Hepatocyte (in vitro differentiated cells): ENCODE measurements at regions not wholly inside any gene's neighbourhood (a gene's known extent, or its start where the extent isn't known, plus 50 kb on each side); places are given as distances from the start of the nearest gene placed in this dataset.

Source experiments
- DNase-seq: peaks from one replicate; pipeline ENCODE4 v3.0.0-alpha.2; 2016; ENCODE audit warnings: low spot score
- H2AFZ ChIP-seq: fragments of 200-600 bp; sonication (generic); 2 replicates; pipeline ENCODE4 v1.6.0; 2016; ENCODE audit warnings: antibody characterized with exemption, mild to moderate bottlenecking
- H3K27ac ChIP-seq: fragments of 200-600 bp; sonication (generic); 2 replicates; pipeline ENCODE4 v1.5.1; 2016; ENCODE audit warnings: mild to moderate bottlenecking
- H3K27me3 ChIP-seq: fragments of 200-600 bp; sonication (generic); 2 replicates; pipeline ENCODE4 v1.6.1; 2016
- H3K36me3 ChIP-seq: fragments of 200-600 bp; sonication (generic); replicated peaks from 2 replicates; pipeline ENCODE4 v1.5.1; 2016; ENCODE audit warnings: low read depth; ENCODE audit not compliant: insufficient read depth
- H3K4me1 ChIP-seq: fragments of 200-600 bp; sonication (generic); 2 replicates; pipeline ENCODE4 v1.5.1; 2016; ENCODE audit warnings: mild to moderate bottlenecking, moderate library complexity; ENCODE audit not compliant: insufficient read depth
- H3K4me2 ChIP-seq: fragments of 200-600 bp; sonication (generic); 2 replicates; pipeline ENCODE4 v1.6.0; 2016
- H3K4me3 ChIP-seq: fragments of 200-600 bp; sonication (generic); 2 replicates; pipeline ENCODE4 v1.5.1; 2016; ENCODE audit warnings: mild to moderate bottlenecking
- H3K79me2 ChIP-seq: fragments of 200-600 bp; sonication (generic); 2 replicates; pipeline ENCODE4 v1.6.0; 2017; ENCODE audit warnings: mild to moderate bottlenecking
- H3K9me2 ChIP-seq: fragments of 200-600 bp; sonication (generic); replicated peaks from 2 replicates; pipeline ENCODE4 v1.6.0; 2017; ENCODE audit warnings: mild to moderate bottlenecking; ENCODE audit not compliant: insufficient read depth
- H3K9me3 ChIP-seq: fragments of 200-600 bp; sonication (generic); 2 replicates; pipeline ENCODE4 v1.5.1; 2016; ENCODE audit warnings: low read depth, mild to moderate bottlenecking
- H4K20me1 ChIP-seq: fragments of 200-600 bp; sonication (generic); 2 replicates; pipeline ENCODE4 v1.6.0; 2016; ENCODE audit warnings: mild to moderate bottlenecking; ENCODE audit not compliant: insufficient read depth, poor library complexity, severe bottlenecking
- CTCF ChIP-seq: fragments of 200-600 bp; sonication (generic); IDR thresholded peaks from 2 replicates; pipeline ENCODE4 v1.5.1; 2016; ENCODE audit warnings: antibody characterized with exemption, mild to moderate bottlenecking; ENCODE audit not compliant: poor library complexity
- EZH2 ChIP-seq: fragments of 200-600 bp; sonication (generic); IDR thresholded peaks from 2 replicates; pipeline ENCODE4 v1.6.1; 2016; ENCODE audit warnings: antibody characterized with exemption, mild to moderate bottlenecking, borderline replicate concordance
- EZH2phosphoT487 ChIP-seq: fragments of 200-600 bp; sonication (generic); IDR thresholded peaks from one replicate; pipeline ENCODE4 v1.6.1; 2018; ENCODE audit warnings: antibody characterized with exemption, mild to moderate bottlenecking, low read depth, moderate library complexity; ENCODE audit not compliant: unreplicated experiment, severe bottlenecking
- WGBS: methylation state at CpG from one replicate; pipeline ENCODE4 v1.1.6; 2016; ENCODE audit warnings: low lambda C conversion rate; ENCODE audit errors: missing lambda C conversion rate; 5-methylcytosine and 5-hydroxymethylcytosine counted together

DNA sequence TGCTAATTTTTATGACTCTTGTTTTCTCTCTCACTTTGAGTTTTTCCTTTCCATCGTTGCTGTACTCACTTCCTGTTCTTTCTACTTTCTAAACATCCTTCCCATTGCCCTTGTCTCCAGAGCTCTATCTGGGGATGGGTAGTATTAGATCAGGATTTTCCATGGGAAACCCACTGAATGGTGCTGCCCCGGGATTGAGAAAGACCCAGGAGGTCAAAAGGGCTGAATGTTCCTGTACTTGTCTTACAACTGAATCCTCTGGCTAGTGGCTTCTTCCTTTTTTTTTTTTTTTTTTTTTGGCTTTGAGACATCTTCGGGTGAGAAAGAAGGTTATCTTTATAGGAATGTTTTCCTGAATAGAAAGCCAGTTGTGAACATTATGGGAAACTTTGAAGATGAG is 364.8 kb upstream of the SLC14A2 start:
- Histone ChIP-seq H3K36me3 (no peaks in the 10 kb centered on the region), H3K4me2 (no peak overlapping the region), H3K9me2 (no peaks in the 10 kb centered on the region), H4K20me1 (no peaks in the 10 kb centered on the region), H3K79me2 (no peaks in the 10 kb centered on the region), H3K9me3 (no peaks in the 10 kb centered on the region), H3K27ac (peak overlapping the region; percentile 53), H3K4me1 (peaks cover 25% of the 10 kb centered on the region), H3K27me3 (no peaks in the 10 kb centered on the region), H3K4me3 (no peak overlapping the region), H2AFZ (no peak overlapping the region)
- no peak for DNase-seq
- TF ChIP-seq CTCF (no peak), EZH2 (no peak), EZH2phosphoT487 (no peak)
- WGBS = 50% methylated on average over 3 of the region's 3 CpGs

GRCh38 chr18:45251236-45251635 is 364.0 kb upstream of the SLC14A2 start:
- TF ChIP-seq EZH2 (no peak), CTCF (no peak), EZH2phosphoT487 (no peak)
- Histone ChIP-seq H3K27ac (no peak overlapping the region), H3K36me3 (no peaks in the 10 kb centered on the region), H3K27me3 (no peaks in the 10 kb centered on the region), H3K9me2 (no peaks in the 10 kb centered on the region), H4K20me1 (no peaks in the 10 kb centered on the region), H3K79me2 (no peaks in the 10 kb centered on the region), H3K4me1 (peaks cover 32% of the 10 kb centered on the region), H3K9me3 (no peaks in the 10 kb centered on the region), H3K4me2 (no peak overlapping the region), H3K4me3 (no peak overlapping the region), H2AFZ (no peak overlapping the region)
- 92% methylated on average over 4 of the region's 4 CpGs for WGBS
- DNase-seq = no peak

DNA sequence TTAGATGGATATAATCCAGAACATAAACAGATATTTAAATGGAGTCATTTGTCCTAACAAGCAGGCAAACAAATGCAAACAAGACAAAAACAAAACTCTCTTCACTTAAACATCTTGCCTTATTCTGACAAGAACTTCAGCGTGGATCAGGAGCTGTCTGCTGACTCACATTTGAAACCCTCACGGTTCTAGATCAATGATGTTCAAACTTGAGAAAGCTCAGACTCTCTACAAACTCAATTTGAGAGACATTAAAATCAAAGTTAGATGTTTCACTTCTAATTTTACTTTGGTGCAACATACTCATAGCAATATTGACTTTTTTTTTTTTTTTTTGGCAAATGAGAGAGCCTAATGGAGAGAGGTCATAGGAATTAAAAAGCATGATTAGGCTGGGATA is 362.8 kb upstream of the SLC14A2 start:
- WGBS = 94% methylated on average over 2 of the region's 2 CpGs
- H3K79me2 ChIP-seq = no peaks in the 10 kb centered on the region
- H3K4me2 ChIP-seq = no peak overlapping the region
- H3K27me3 ChIP-seq = no peaks in the 10 kb centered on the region
- H3K9me2 ChIP-seq = no peaks in the 10 kb centered on the region
- no peak for DNase-seq
- no peaks in the 10 kb centered on the region for H3K36me3 ChIP-seq
- H2AFZ ChIP-seq = no peak overlapping the region
- no peak for TF ChIP-seq EZH2
- TF ChIP-seq CTCF = no peak
- TF ChIP-seq EZH2phosphoT487 = no peak
- peaks cover 32% of the 10 kb centered on the region for H3K4me1 ChIP-seq
- no peak overlapping the region for H3K4me3 ChIP-seq
- no peaks in the 10 kb centered on the region for H3K9me3 ChIP-seq
- no peak overlapping the region for H3K27ac ChIP-seq
- no peaks in the 10 kb centered on the region for H4K20me1 ChIP-seq

DNA sequence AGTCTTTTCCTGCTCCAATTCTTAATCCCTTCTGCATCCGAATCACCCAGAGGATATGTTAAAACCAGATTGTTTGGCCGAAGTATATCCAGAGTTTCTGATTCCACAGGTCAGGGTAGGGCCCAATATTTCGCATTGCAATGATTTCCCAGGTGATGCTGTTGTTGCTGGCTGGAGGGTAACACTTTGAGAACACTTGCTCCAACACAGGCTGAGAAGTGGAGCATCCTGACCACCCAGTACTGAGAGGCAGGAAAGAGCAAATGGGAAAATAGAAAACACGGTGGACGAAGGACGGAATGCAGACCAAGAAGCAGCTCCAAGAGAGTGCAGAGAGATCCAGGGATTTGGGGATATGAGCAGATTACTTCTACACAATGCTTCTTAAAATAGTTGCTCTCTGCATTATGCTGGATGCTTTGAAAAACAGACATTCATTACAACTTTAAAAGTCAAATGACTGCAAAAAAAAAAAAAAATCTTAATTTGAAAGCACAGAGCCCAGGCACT is 362.2 kb upstream of the SLC14A2 start:
- no peak for TF ChIP-seq CTCF
- no peak overlapping the region for H3K4me3 ChIP-seq
- no peaks in the 10 kb centered on the region for H3K9me2 ChIP-seq
- H3K9me3 ChIP-seq = no peaks in the 10 kb centered on the region
- H3K4me2 ChIP-seq = no peak overlapping the region
- no peak for DNase-seq
- no peaks in the 10 kb centered on the region for H3K36me3 ChIP-seq
- no peaks in the 10 kb centered on the region for H3K79me2 ChIP-seq
- WGBS = 89% methylated on average over 6 of the region's 6 CpGs
- peaks cover 27% of the 10 kb centered on the region for H3K4me1 ChIP-seq
- H2AFZ ChIP-seq = no peak overlapping the region
- no peaks in the 10 kb centered on the region for H3K27me3 ChIP-seq
- no peaks in the 10 kb centered on the region for H4K20me1 ChIP-seq
- H3K27ac ChIP-seq = no peak overlapping the region
